Prostate gland (tissue), 2 donors: ENCODE measurements at regions not wholly inside any gene's neighbourhood (a gene's known extent, or its start where the extent isn't known, plus 50 kb on each side); places are given as distances from the start of the nearest gene placed in this dataset.

Source experiments
- CTCF ChIP-seq, 4 experiments: fragments of 200-600 bp in 2 of 4; fragments of 450-650 bp in 2 of 4; sonication (generic) in 2 of 4; IDR thresholded peaks; 1 replicate in 3 of 4; 2 replicates in 1 of 4; pipeline ENCODE4 v1.5.1; 2016 to 2019; ENCODE audit warnings: antibody characterized with exemption in 4 of 4, mild to moderate bottlenecking in 2 of 4, moderate library complexity in 2 of 4
- POLR2A ChIP-seq: fragments of 450-650 bp; IDR thresholded peaks from one replicate; pipeline ENCODE4 v1.6.1; 2016; ENCODE audit warnings: antibody characterized with exemption, mild to moderate bottlenecking

GRCh38 chr20:11366660-11367059, 551.0 kb upstream of the BTBD3 start:
- no peak for TF ChIP-seq CTCF (IDR thresholded peaks at IDR 0.05)
- TF ChIP-seq POLR2A = no peak
